ENCODE measurements at regions not wholly inside any gene's neighbourhood (a gene's known extent, or its start where the extent isn't known, plus 50 kb on each side); places are given as distances from the start of the nearest gene placed in this dataset.
"Not testable (repeated sequence)": the region's sequence is repeated elsewhere in the genome, so short reads cannot be mapped to it uniquely, and the experiment has no call there.

DNA sequence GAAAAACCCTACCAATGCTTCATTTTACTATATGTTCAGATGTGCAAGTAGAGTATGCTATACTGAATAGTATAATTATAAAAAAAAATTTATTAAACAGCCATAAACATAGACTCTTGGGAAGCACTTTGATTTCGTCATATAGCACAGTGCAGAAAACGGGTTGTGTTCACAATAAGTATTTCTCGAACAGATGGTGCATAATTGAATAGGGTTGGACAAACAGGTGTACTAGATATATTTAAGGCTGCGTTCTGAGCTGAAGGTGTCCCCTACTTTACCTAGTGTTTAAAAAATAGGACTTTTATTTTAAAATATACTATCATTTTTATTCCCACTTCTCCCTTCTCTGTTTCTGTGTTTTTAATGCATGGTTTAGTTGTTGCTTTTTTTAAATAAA lies 841.5 kb downstream of the ANKRD7 start:
- TF ChIP-seq, protein P1, sequence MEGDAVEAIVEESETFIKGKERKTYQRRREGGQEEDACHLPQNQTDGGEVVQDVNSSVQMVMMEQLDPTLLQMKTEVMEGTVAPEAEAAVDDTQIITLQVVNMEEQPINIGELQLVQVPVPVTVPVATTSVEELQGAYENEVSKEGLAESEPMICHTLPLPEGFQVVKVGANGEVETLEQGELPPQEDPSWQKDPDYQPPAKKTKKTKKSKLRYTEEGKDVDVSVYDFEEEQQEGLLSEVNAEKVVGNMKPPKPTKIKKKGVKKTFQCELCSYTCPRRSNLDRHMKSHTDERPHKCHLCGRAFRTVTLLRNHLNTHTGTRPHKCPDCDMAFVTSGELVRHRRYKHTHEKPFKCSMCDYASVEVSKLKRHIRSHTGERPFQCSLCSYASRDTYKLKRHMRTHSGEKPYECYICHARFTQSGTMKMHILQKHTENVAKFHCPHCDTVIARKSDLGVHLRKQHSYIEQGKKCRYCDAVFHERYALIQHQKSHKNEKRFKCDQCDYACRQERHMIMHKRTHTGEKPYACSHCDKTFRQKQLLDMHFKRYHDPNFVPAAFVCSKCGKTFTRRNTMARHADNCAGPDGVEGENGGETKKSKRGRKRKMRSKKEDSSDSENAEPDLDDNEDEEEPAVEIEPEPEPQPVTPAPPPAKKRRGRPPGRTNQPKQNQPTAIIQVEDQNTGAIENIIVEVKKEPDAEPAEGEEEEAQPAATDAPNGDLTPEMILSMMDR (IDR thresholded peaks at IDR 0.05) = no peak
- no peaks in the 10 kb centered on the region for H3K27me3 ChIP-seq
- no peaks in the 10 kb centered on the region for H3K4me1 ChIP-seq (ENCODE audit: control insufficient read depth in 1 of 2, insufficient read depth in 1 of 2, low read depth in 1 of 2, low read length in 1 of 2)
- no peaks in the 10 kb centered on the region for H3K36me3 ChIP-seq
- no peak overlapping the region for H3K27ac ChIP-seq
- no peak overlapping the region for H3K4me3 ChIP-seq (ENCODE audit: low read depth in 1 of 2, low read length in 1 of 2)
- no peaks in the 10 kb centered on the region for H3K9me3 ChIP-seq

DNA sequence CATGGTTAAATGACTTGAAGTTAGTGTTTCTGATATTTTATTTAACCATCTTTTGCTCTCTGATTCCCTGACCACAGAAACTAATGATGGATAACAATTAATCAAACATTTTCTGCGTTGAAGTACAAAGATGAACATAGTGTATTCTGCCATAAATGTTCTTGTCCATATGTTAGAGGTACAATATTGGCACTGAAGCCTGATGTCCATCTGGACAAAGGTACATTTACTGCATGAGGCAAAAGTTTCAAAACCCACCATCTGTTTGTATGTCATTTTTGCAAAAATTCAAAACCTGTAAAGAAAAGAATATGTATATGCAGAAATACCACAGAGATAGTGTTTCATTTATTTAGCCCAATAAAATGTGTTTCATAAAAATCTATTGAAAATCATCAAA lies 861.5 kb downstream of the ANKRD7 start:
- Histone ChIP-seq H3K4me3 (ENCODE audit: low read depth in 1 of 2, low read length in 1 of 2) (no peak overlapping the region), H3K36me3 (no peaks in the 10 kb centered on the region), H3K27me3 (no peaks in the 10 kb centered on the region), H3K27ac (no peak overlapping the region), H3K4me1 (ENCODE audit: control insufficient read depth in 1 of 2, insufficient read depth in 1 of 2, low read depth in 1 of 2, low read length in 1 of 2) (no peaks in the 10 kb centered on the region), H3K9me3 (no peaks in the 10 kb centered on the region)
- TF ChIP-seq, protein P1 (IDR thresholded peaks at IDR 0.05) = no peak

DNA sequence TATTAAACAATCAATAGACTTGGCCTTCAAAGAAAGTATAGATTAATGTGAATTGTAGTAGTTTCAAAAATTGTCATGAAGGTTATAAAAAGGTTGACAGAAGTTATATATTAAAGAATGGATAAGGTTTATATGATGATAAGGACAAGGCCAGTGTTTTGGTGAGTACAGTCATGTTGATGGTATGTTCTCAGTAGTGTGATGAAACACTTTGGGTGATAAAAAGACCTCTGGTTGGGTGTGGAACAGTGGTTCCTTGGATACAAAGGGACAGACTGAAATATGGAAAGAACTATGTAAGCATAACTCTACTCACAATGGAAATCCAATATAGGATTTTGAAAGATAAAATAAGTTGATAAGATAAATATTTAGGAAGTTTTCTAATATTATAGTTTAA lies 866.3 kb downstream of the ANKRD7 start:
- Histone ChIP-seq H3K36me3 (no peaks in the 10 kb centered on the region), H3K9me3 (no peaks in the 10 kb centered on the region), H3K27me3 (no peaks in the 10 kb centered on the region), H3K27ac (no peak overlapping the region), H3K4me1 (ENCODE audit: control insufficient read depth in 1 of 2, insufficient read depth in 1 of 2, low read depth in 1 of 2, low read length in 1 of 2) (no peaks in the 10 kb centered on the region), H3K4me3 (ENCODE audit: low read depth in 1 of 2, low read length in 1 of 2) (no peak overlapping the region)
- TF ChIP-seq, protein P1 (IDR thresholded peaks at IDR 0.05) = no peak

DNA sequence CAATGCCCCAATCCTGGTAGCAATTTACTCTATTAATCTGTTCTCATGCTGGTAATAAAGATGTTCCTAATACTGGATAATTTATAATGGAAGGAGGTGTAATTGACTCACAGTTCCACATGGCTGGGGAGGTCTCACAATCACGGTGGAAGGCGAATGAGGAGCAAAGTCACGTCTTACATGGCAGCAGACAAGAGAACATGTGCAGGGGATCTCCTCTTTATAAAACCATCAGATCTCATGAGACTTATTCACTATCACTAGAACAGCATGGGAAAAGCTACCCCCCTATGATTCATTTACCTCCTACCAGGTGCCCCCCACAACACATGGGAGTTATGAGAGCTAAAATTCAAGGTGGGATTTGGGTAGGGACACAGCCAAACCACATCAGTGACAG lies 872.2 kb downstream of the ANKRD7 start:
- H3K36me3 ChIP-seq = no peaks in the 10 kb centered on the region
- no peaks in the 10 kb centered on the region for H3K4me1 ChIP-seq (ENCODE audit: control insufficient read depth in 1 of 2, insufficient read depth in 1 of 2, low read depth in 1 of 2, low read length in 1 of 2)
- H3K9me3 ChIP-seq = no peaks in the 10 kb centered on the region
- H3K27ac ChIP-seq = no peak overlapping the region
- H3K27me3 ChIP-seq = no peaks in the 10 kb centered on the region
- TF ChIP-seq, protein P1 (IDR thresholded peaks at IDR 0.05) = no peak
- no peak overlapping the region for H3K4me3 ChIP-seq (ENCODE audit: low read depth in 1 of 2, low read length in 1 of 2)

DNA sequence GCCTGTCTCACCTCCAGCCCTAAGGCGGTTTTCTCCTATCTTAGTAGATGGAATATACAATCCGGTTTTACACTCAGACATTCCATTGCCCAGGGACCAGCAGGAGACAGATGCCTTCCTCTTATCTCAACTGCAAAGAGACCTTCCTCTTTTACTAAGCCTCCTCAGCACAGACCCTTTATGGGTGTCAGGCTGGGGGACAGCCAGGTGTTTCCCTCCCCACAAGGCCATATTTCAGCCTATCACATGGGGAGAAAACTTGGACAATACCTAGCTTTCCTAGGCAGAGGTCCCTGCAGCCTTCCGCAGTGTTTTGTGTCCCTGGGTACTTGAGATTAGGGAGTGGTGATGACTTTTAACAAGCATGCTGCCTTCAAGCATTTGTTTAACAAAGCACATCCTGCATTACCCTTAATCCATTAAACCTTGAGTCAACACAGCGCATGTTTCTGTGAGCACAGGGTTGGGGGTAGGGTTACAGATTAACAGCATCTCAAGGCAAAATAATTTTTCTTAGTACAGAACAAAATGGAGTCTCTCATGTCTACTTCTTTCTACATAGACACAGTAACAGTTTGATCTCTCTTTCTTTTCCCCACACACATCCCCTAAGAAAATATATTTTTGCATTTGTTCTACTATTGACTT lies 876.2 kb downstream of the ANKRD7 start:
- not testable (repeated sequence) for H3K9me3 ChIP-seq; H3K36me3 ChIP-seq; H3K4me3 ChIP-seq (ENCODE audit: low read depth in 1 of 2, low read length in 1 of 2); H3K27me3 ChIP-seq; H3K4me1 ChIP-seq (ENCODE audit: control insufficient read depth in 1 of 2, insufficient read depth in 1 of 2, low read depth in 1 of 2, low read length in 1 of 2); H3K27ac ChIP-seq

DNA sequence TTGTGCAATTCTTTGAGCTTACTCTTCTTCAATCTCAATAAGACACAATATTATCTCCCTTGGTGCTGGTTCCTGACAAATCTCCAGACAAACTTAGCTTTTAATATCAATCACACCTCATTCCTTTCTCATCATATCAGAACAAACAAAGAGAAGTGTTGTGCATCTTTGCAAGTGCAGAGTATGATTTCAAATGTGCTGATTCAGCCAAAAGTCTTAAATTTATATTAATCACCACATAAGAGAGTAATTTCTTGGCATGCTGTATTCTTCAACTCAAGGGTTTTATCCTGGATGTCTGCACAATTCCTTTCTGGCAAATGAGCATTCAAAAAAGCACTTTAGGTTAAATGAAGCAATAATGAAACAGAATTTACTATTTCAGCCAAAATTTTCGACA lies 877.8 kb downstream of the ANKRD7 start:
- Histone ChIP-seq H3K4me3 (ENCODE audit: low read depth in 1 of 2, low read length in 1 of 2) (no peak overlapping the region), H3K9me3 (no peaks in the 10 kb centered on the region), H3K36me3 (no peaks in the 10 kb centered on the region), H3K4me1 (ENCODE audit: control insufficient read depth in 1 of 2, insufficient read depth in 1 of 2, low read depth in 1 of 2, low read length in 1 of 2) (no peaks in the 10 kb centered on the region), H3K27ac (no peak overlapping the region), H3K27me3 (no peaks in the 10 kb centered on the region)
- TF ChIP-seq, protein P1 (IDR thresholded peaks at IDR 0.05) = no peak

All from neutrophil (primary cell).